HEK293T (cell line): ENCODE measurements at regions not wholly inside any gene's neighbourhood (a gene's known extent, or its start where the extent isn't known, plus 50 kb on each side); places are given as distances from the start of the nearest gene placed in this dataset.
"Not testable (repeated sequence)": the region's sequence is repeated elsewhere in the genome, so short reads cannot be mapped to it uniquely, and the experiment has no call there.

Experiments used
- CTCF ChIA-PET: fragments of 350-600 bp; formaldehyde crosslinking; extraction: SDS; loops from one replicate; lab custom pipeline; 2021; ENCODE audit warnings: antibody characterized with exemption, inconsistent platforms; lab: Yijun Ruan, JAX
- POLR2A ChIA-PET: fragments of 350-600 bp; formaldehyde crosslinking; extraction: SDS; loops from one replicate; lab custom pipeline; 2020; ENCODE audit warnings: antibody characterized with exemption, inconsistent platforms; lab: Yijun Ruan, JAX
- DNase-seq: peaks from one replicate; pipeline ENCODE4 v3.0.0; 2012; ENCODE audit warnings: mixed read lengths; ENCODE audit errors: extremely low spot score
- ARNT ChIP-seq: fragments of 450-650 bp; IDR thresholded peaks from 2 replicates; pipeline ENCODE4 v1.6.1; 2017; ENCODE audit warnings: mild to moderate bottlenecking
- BHLHE40 ChIP-seq: fragments of 450-650 bp; IDR thresholded peaks from 2 replicates; pipeline ENCODE4 v1.6.1; 2016; ENCODE audit warnings: mild to moderate bottlenecking, moderate library complexity, borderline replicate concordance
- CTBP1 ChIP-seq: fragments of 450-650 bp; IDR thresholded peaks from 2 replicates; pipeline ENCODE4 v1.6.1; 2016; ENCODE audit warnings: borderline replicate concordance
- ELF4 ChIP-seq: fragments of 450-650 bp; IDR thresholded peaks from 2 replicates; pipeline ENCODE4 v1.6.1; 2017; ENCODE audit warnings: antibody characterized with exemption
- FOXA1 ChIP-seq: fragments of 450-650 bp; IDR thresholded peaks from 2 replicates; pipeline ENCODE4 v1.6.1; 2016; ENCODE audit warnings: mild to moderate bottlenecking
- FOXK2 ChIP-seq: fragments of 450-650 bp; IDR thresholded peaks from 2 replicates; pipeline ENCODE4 v1.6.1; 2016; ENCODE audit warnings: mild to moderate bottlenecking
- FOXM1 ChIP-seq: fragments of 450-650 bp; IDR thresholded peaks from 2 replicates; pipeline ENCODE4 v1.6.1; 2017; ENCODE audit warnings: mild to moderate bottlenecking, borderline replicate concordance
- HDGF ChIP-seq: fragments of 450-650 bp; IDR thresholded peaks from 2 replicates; pipeline ENCODE4 v1.6.1; 2017; ENCODE audit warnings: antibody characterized with exemption, borderline replicate concordance
- L3MBTL2 ChIP-seq: fragments of 450-650 bp; conservative IDR thresholded peaks from 2 replicates; pipeline ENCODE4 v1.6.1; 2016; ENCODE audit warnings: mild to moderate bottlenecking
- LEF1 ChIP-seq: fragments of 450-650 bp; IDR thresholded peaks from 2 replicates; pipeline ENCODE4 v1.6.1; 2017; ENCODE audit warnings: mild to moderate bottlenecking, borderline replicate concordance
- NFRKB ChIP-seq: fragments of 450-650 bp; IDR thresholded peaks from 2 replicates; pipeline ENCODE4 v1.6.1; 2016; ENCODE audit warnings: mild to moderate bottlenecking, moderate library complexity
- SP1 ChIP-seq: fragments of 450-650 bp; IDR thresholded peaks from 2 replicates; pipeline ENCODE4 v1.6.1; 2017
- SUZ12 ChIP-seq: fragments of 450-650 bp; IDR thresholded peaks from 2 replicates; pipeline ENCODE4 v1.6.1; 2016; ENCODE audit warnings: mild to moderate bottlenecking
- TARDBP ChIP-seq: fragments of 450-650 bp; IDR thresholded peaks from 2 replicates; pipeline ENCODE4 v1.6.1; 2016
- ZNF384 ChIP-seq: fragments of 450-650 bp; IDR thresholded peaks from 2 replicates; pipeline ENCODE4 v1.6.1; 2016
- TF ChIP-seq, protein P1 (sequence below): fragments of 450-650 bp; IDR thresholded peaks from 2 replicates; pipeline ENCODE4 v1.6.1; 2016

DNA sequence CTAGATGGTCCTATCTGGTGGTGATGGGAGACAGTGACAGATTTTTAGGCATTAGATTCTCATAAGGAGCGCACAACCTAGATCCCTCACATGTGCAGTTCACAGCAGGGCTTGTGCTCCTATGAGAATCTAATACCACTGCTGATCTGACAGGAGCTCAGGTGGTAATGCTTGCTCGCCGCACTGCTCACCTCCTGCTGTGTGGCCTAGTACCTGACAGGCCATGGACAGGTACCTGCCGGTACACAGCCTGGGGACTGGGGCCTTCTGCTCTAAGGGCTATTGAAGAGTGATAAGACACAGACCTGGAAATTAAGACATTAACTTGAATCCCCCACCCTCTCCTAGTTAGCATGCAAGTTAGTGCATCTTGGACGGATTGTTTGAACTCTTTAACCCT lies 64.4 kb downstream of the KLRB1 start:
- CTCF ChIA-PET, POLR2A ChIA-PET, DNase-seq: not testable (repeated sequence)

DNA sequence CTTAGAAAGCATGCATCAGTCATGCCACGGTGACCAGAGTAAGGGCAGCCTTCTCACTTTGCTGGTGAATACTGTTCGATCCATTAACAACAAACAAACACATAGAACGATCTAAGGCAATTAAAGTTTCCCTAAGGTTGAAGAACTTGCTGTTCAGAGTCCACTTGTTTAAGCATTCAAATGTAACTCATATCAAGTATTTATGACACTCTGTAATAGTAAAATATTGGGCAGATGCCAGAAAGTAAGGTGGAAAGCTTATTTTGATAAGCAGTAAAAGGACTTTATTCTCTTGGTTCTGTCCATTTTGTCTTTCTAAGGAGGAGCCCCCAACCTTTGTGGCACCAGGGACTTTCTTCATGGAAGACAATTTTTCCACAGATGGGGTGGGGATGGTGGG lies 64.9 kb downstream of the KLRB1 start:
- POLR2A ChIA-PET, DNase-seq, CTCF ChIA-PET: not testable (repeated sequence)

DNA sequence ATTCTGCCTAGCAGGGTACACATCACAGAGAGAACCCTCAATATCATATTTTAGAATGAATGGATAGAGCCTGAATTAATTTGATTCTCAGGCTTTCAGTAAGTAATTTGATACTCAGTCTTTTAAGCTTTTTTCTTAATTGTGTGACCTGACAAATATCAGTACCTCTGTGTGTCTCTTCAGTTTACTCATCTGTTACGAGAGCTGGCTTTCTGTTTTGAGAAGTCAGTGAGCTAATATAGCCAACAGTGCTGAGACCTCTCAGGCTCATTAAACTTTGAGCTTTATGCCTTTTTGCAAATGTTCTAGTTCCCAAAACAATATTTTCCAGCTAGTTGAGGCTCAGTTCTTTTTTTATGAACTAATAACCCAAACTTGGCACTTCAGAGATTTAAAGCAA lies 91.8 kb downstream of the KLRB1 start:
- POLR2A ChIA-PET, DNase-seq, CTCF ChIA-PET: not testable (repeated sequence)

DNA sequence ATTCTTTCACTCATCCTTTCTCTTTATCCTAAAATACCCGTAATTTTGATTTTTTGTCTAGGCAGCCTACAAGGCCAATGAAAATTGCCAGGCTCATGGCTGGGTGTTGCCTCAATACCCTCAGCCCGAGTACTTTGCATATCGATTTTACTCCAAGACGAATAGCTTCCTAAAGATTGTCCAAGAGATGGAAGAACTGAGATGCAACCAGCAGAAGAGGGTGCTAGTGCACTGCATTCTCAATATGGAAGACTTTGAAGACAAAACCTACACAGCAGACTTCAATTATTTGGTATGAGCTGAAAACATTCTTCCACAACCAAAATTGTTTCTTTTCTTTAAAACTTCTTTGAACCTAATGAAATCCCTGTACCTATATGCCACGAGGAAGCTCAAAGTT lies 95.0 kb downstream of the KLRB1 start:
- POLR2A ChIA-PET, CTCF ChIA-PET, DNase-seq: not testable (repeated sequence)

DNA sequence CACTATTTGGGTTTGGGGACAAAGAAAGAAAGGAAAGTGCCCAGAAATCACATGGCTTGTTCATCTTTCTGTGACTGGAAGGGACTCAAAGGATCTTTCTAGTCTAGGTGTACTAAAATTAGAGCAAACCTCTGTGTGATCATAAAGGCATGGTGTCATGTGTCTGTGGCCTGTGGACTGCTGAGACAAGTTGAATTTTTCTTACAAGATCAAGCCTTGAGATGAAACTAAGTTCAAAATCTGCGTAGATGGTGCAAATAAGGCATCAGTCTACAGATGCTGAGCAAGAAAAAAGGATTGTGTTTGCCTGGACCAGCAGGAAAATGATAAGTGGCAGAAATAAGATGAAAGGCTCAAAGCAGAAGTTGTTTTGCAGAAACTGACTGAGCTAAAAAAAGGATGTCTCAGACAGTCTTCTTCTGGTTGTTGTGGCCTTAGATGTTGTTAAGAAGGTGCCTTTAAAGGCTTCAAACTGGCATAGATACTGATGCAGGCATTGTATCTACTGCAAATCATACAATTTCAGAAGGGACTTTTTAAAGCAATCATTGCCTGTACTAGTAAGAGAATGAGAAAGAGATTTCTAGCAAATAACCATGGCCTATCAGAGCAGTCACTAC lies 97.2 kb downstream of the KLRB1 start:
- DNase-seq, POLR2A ChIA-PET: not testable (repeated sequence)
- CTCF ChIA-PET: interaction anchor here (0.5 kb wide), 1 partner anchor 23 kb away, joined by 3 read pairs; no protein-coding TSS in a partner anchor

DNA sequence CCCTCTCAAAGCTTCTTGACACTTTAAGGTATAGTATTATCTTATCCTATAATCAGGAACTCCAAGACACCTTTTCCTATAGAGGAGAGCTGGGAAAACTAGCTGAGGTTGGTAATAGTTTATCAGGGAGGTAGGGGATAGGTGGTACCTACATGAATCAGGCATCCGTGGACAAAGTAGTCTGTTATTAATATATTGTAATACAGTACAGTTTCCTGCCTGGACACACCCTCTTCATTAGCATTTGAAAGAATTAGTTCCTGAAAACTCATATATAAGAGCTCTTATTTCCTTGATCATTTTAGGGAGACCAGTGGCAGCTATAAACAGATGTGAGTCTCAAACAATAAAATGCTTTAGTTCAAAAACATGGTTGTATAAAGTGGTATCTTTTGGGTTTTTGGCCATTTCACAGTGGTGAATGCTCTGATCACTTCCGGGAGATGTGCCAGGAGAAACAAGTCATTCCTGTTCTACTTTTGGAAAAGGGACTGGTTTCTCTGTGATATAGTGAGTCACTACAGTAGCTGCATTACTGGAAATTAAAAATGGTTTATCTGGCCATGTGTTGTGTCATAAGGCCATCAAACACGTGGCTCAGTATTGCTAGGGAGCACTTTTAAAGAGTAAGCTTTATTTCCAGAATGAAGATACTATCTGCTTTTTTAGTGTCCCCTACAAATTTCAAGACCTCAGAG lies 98.1 kb downstream of the KLRB1 start:
- TF ChIP-seq ELF4: no peak
- TF ChIP-seq SP1: no peak
- TF ChIP-seq L3MBTL2: no peak
- TF ChIP-seq ARNT: no peak
- TF ChIP-seq FOXK2: no peak
- TF ChIP-seq, protein P1, sequence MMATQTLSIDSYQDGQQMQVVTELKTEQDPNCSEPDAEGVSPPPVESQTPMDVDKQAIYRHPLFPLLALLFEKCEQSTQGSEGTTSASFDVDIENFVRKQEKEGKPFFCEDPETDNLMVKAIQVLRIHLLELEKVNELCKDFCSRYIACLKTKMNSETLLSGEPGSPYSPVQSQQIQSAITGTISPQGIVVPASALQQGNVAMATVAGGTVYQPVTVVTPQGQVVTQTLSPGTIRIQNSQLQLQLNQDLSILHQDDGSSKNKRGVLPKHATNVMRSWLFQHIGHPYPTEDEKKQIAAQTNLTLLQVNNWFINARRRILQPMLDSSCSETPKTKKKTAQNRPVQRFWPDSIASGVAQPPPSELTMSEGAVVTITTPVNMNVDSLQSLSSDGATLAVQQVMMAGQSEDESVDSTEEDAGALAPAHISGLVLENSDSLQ: no peak
- TF ChIP-seq FOXA1: no peak
- TF ChIP-seq CTBP1: no peak
- TF ChIP-seq FOXM1: no peak
- no peak for TF ChIP-seq BHLHE40
- no peak for TF ChIP-seq SUZ12
- TF ChIP-seq ZNF384: no peak
- no peak for TF ChIP-seq LEF1
- TF ChIP-seq NFRKB: no peak
- TF ChIP-seq HDGF: no peak
- ChIA-PET POLR2A (no interaction called here), CTCF (no interaction called here)
- no peak for DNase-seq

DNA sequence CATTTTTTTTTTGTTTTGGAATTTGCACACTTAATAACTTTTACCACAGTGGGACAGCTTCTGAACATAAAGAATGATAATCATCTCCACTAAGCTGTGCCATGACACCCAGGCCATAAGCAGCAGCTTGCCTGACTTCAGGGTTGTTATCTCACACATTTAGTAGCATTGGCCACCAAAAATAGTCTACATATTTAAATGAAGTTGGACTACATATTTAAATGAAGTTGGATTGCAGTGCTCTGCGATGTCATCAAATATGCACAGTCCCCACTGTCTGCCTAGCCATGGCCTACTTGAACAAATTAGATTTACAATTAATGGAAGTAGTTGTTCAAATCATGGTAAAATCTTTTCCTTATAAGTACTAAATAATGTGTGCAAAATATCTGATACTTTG lies 101.0 kb downstream of the KLRB1 start:
- CTCF ChIA-PET: no interaction called here

DNA sequence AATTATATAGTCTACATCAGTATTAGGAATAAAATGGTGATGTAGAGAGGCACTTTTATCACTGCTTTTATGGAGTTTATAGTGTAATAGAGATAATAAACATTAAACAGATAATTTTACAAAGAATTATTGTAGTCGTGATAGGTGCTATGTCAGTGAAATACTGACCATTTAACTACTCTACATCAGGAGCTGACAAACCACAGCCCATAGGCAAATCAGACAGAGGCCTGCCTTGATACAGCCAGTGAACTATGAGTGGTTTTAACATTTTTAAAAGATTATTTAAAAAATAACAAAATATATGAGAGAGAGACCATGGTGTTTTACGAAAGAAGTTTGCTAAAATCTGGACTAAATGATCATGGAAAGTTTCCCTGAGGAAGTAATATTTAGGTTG lies 104.3 kb downstream of the KLRB1 start:
- CTCF ChIA-PET, POLR2A ChIA-PET, DNase-seq: not testable (repeated sequence)

More for the DNA sequence above, 101.0 kb downstream of the KLRB1 start:
- POLR2A ChIA-PET: no interaction called here
- no peak for DNase-seq
- TF ChIP-seq SUZ12 (no peak), FOXK2 (no peak), ARNT (no peak), ELF4 (no peak), TARDBP (no peak), HDGF (no peak), ZNF384 (no peak), NFRKB (no peak), FOXA1 (no peak), CTBP1 (no peak), SP1 (no peak), L3MBTL2 (no peak), FOXM1 (no peak), LEF1 (no peak), BHLHE40 (no peak)
- TF ChIP-seq, protein P1: no peak

DNA sequence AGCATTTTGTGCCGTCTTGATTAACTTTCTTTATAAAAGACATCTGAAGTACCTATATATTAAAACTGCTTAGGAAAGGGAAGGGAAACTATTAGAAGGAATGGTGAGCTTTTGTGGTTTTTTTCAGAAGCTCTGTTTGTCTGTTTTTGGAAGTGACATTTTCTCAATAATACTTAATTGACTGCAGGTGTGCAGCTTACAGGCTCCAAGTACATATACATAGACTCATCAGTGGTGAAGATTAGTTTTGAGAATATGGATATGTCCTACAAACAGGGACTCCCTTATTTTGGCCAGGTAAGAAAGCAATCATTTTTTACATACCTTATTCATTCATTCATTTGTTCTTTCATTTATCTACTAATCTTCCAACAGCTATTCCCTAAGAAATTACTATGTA lies 104.9 kb downstream of the KLRB1 start:
- DNase-seq, CTCF ChIA-PET, POLR2A ChIA-PET: not testable (repeated sequence)

DNA sequence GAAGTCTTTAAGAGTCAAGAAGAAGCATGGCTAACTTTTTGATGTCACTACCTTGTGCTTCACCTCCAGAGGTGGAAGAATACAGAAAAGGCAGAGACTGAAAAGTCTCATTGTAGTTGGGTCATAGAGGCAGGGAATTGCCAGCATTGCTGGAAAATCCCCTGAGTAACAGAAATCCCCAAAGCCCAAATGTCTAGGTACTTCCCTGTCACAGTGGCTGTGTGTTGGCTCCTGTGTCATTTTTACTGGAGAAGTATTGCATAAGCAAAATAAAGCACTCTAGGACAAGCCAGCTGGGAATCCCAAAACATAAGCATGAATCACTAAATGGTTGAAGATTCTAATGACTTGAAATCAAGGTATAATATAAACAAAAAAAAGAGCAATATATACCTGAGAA lies 114.4 kb downstream of the KLRB1 start:
- DNase-seq, CTCF ChIA-PET, POLR2A ChIA-PET: not testable (repeated sequence)

DNA sequence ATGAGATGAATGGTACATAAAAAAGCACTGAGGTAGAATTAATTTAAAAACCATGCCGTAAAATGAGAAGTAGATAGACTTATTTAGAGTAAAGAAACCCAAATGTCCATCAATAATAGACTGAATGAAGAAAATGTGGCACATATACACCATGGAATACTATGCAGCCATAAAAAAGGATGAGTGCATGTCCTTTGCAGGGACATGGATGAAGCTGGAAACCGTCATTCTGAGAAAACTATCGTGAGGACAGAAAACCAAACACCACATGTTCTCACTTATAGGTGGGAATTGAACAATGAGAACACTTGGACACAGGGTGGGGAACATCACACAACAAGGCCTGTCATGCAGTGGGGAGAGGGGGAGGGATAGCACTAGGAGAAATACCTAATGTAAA lies 126.4 kb downstream of the KLRB1 start:
- POLR2A ChIA-PET, CTCF ChIA-PET, DNase-seq: not testable (repeated sequence)

DNA sequence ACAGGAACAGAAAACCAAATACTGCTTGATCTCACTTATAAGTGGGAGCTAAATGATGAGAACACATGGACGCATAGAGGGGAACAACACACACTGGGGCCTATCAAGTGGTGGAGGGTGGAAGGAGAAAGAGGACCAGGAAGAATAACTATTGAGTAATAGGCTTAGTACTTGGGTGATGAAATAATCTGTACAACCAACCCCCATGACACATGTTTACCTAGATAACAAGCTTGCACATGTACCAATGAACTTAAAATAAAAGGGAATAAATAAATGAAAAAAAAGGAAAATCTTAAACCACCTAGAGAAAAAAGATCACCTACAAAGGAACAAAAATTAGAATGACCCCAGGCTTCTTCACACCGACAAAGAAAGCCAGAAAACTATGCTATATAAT lies 133.5 kb downstream of the KLRB1 start:
- DNase-seq, POLR2A ChIA-PET: not testable (repeated sequence)

DNA sequence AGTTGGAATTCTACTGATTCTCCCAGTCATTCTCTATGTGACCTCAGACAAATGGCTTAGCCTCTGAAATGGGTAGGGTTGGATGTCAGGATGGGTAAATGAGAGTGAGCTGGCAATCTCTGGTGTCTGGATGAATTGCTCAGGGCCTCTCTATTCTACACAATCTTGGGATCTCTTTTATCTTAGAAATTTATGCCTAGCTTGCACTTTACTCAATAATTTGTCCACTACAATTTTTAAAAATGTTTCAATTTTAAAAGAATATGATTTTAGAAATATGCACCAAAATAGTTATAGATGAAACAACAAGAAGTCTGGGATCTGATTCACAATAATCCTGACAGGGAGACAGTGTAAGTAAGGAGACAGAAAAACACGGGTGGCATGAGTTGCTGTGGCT lies 134.1 kb downstream of the KLRB1 start:
- DNase-seq, POLR2A ChIA-PET, CTCF ChIA-PET: not testable (repeated sequence)

More for the DNA sequence above, 133.5 kb downstream of the KLRB1 start:
- CTCF ChIA-PET: not testable (repeated sequence)
